ENCODE measurements at regions not wholly inside any gene's neighbourhood (a gene's known extent, or its start where the extent isn't known, plus 50 kb on each side); places are given as distances from the start of the nearest gene placed in this dataset.

DNA sequence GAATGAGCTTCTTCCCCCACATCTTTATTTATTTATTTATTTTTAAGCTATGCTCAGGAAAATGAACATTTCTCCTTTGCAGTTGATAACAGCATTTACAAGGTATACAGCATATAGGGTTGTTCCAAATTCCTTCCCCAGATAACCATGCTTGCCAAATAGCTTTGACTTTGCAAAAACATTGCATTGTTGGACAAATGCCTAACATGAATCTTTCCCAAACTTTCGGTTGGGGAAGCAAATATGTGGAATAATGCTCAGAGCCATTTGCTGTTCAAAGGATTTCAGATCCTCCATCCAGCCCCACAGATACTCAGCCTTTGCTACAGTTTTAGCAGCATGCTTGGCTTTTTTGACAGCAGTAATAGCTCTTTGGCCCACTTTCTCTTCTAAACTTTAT lies 127.2 kb upstream of the AGA start:
- no peak overlapping the region for H3K4me3 ChIP-seq (ENCODE audit: insufficient read length, low read depth)
- no peaks in the 10 kb centered on the region for H3K36me3 ChIP-seq (ENCODE audit: insufficient read depth, insufficient read length, low read length)
- TF ChIP-seq SUZ12 (IDR thresholded peaks at IDR 0.05; ENCODE audit: extremely low read depth, insufficient read depth, insufficient read length) (no peak), ZNF274 (IDR thresholded peaks at IDR 0.05; ENCODE audit: low read depth, low read length) (no peak), YY1 (IDR thresholded peaks at IDR 0.05; ENCODE audit: insufficient read depth, insufficient read length) (no peak)
- H3K9me3 ChIP-seq (ENCODE audit: insufficient read depth, low read length): no peaks in the 10 kb centered on the region
- H3K9ac ChIP-seq (ENCODE audit: insufficient read length, low read depth): no peak overlapping the region
- DNase-seq (ENCODE audit: low read depth, low spot score): no peak
- H3K4me1 ChIP-seq (ENCODE audit: insufficient read depth, insufficient read length): no peaks in the 10 kb centered on the region
- H3K27me3 ChIP-seq (ENCODE audit: insufficient read depth, insufficient read length): no peaks in the 10 kb centered on the region

DNA sequence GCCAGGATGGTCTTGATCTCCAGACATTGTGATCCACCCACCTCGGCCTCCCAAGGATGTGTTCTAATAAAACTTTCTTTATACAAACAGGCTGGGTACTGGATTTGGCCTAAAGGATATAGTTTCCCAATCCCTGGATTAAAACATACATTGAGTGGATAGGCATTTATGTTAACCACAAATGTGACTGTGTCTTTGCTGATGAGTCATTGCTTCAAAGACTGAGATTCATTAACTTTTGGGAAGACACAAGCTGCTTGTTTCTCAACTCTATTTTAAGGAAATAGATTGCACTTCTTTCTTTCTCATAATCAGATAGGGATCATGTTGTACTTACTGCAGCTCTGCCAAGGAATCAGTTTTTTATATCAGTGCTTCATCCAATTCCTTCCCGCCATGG lies 131.3 kb upstream of the AGA start:
- H3K4me1 ChIP-seq (ENCODE audit: insufficient read depth, insufficient read length): no peaks in the 10 kb centered on the region
- H3K27me3 ChIP-seq (ENCODE audit: insufficient read depth, insufficient read length): no peaks in the 10 kb centered on the region
- H3K36me3 ChIP-seq (ENCODE audit: insufficient read depth, insufficient read length, low read length): no peaks in the 10 kb centered on the region
- no peak for DNase-seq (ENCODE audit: low read depth, low spot score)
- no peak for TF ChIP-seq ZNF274 (IDR thresholded peaks at IDR 0.05; ENCODE audit: low read depth, low read length)
- no peak for TF ChIP-seq YY1 (IDR thresholded peaks at IDR 0.05; ENCODE audit: insufficient read depth, insufficient read length)
- TF ChIP-seq SUZ12 (IDR thresholded peaks at IDR 0.05; ENCODE audit: extremely low read depth, insufficient read depth, insufficient read length): no peak
- H3K9me3 ChIP-seq (ENCODE audit: insufficient read depth, low read length): no peaks in the 10 kb centered on the region
- no peak overlapping the region for H3K9ac ChIP-seq (ENCODE audit: insufficient read length, low read depth)
- H3K4me3 ChIP-seq (ENCODE audit: insufficient read length, low read depth): no peak overlapping the region

DNA sequence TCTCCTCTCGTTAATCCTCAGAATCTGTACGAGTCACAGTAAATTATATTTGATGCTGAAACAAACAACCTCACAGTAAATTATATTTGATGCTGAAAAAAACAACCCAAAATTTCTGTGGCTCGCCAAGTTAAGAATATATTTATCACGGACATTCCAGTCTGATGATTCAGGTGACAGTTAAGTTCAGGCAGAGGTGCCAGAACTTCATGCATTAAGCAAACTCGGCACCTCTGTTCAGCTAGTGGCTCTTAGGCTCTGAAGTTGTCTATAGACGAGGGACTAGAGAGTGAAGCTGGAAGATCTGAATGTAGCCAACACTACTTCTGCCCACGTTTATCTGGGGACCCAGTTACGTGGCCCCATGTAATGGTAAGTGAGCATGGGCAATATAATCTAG lies 132.2 kb upstream of the AGA start:
- no peak for DNase-seq (ENCODE audit: low read depth, low spot score)
- H3K4me1 ChIP-seq (ENCODE audit: insufficient read depth, insufficient read length): no peaks in the 10 kb centered on the region
- no peak overlapping the region for H3K4me3 ChIP-seq (ENCODE audit: insufficient read length, low read depth)
- no peaks in the 10 kb centered on the region for H3K27me3 ChIP-seq (ENCODE audit: insufficient read depth, insufficient read length)
- no peaks in the 10 kb centered on the region for H3K36me3 ChIP-seq (ENCODE audit: insufficient read depth, insufficient read length, low read length)
- no peak overlapping the region for H3K9ac ChIP-seq (ENCODE audit: insufficient read length, low read depth)
- no peaks in the 10 kb centered on the region for H3K9me3 ChIP-seq (ENCODE audit: insufficient read depth, low read length)
- TF ChIP-seq SUZ12 (IDR thresholded peaks at IDR 0.05; ENCODE audit: extremely low read depth, insufficient read depth, insufficient read length) (no peak), ZNF274 (IDR thresholded peaks at IDR 0.05; ENCODE audit: low read depth, low read length) (no peak), YY1 (IDR thresholded peaks at IDR 0.05; ENCODE audit: insufficient read depth, insufficient read length) (no peak)

DNA sequence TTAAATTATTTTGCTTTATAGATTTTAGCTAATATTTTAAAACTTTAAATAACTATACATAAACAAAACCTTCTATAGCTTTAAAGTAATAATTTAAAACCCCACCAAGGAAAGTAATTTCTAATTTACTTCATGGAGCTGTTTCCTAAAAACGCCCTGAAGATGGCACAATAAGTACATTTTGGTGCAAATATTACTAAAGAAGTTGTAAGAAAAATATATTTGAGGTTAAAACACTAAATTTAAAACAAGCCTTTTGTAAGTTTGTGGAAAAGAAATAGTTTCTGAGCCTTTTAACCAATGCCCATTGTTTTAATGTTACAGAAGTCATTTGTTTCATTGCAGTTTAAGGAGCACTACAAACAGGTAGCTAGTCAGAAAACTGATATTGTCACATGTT lies 137.4 kb upstream of the AGA start:
- no peak overlapping the region for H3K4me3 ChIP-seq (ENCODE audit: insufficient read length, low read depth)
- DNase-seq (ENCODE audit: low read depth, low spot score): no peak
- H3K4me1 ChIP-seq (ENCODE audit: insufficient read depth, insufficient read length): no peaks in the 10 kb centered on the region
- H3K9ac ChIP-seq (ENCODE audit: insufficient read length, low read depth): no peak overlapping the region
- no peaks in the 10 kb centered on the region for H3K9me3 ChIP-seq (ENCODE audit: insufficient read depth, low read length)
- H3K27me3 ChIP-seq (ENCODE audit: insufficient read depth, insufficient read length): no peaks in the 10 kb centered on the region
- TF ChIP-seq SUZ12 (IDR thresholded peaks at IDR 0.05; ENCODE audit: extremely low read depth, insufficient read depth, insufficient read length): no peak
- TF ChIP-seq YY1 (IDR thresholded peaks at IDR 0.05; ENCODE audit: insufficient read depth, insufficient read length): no peak
- TF ChIP-seq ZNF274 (IDR thresholded peaks at IDR 0.05; ENCODE audit: low read depth, low read length): no peak
- H3K36me3 ChIP-seq (ENCODE audit: insufficient read depth, insufficient read length, low read length): no peaks in the 10 kb centered on the region

DNA sequence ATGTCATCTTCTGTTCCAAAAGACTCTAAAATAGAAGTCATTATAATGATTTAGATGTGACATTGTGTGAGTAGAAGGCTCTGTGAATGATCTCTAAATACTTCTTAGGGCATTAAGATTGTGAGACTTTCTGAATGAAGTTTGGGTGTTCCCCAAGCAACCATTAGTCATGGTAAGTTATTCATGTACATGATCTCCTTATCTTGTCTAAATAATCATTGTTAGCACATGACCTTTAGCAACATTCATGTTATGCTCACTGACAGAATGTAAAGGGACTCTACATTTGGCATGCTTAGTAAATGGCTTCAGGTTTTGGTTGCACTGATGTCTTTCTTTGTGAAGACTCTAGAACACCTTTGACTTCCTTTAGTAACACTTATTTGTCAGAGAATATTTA lies 140.8 kb upstream of the AGA start:
- Histone ChIP-seq H3K4me3 (ENCODE audit: insufficient read length, low read depth) (no peak overlapping the region), H3K27me3 (ENCODE audit: insufficient read depth, insufficient read length) (no peaks in the 10 kb centered on the region), H3K4me1 (ENCODE audit: insufficient read depth, insufficient read length) (no peaks in the 10 kb centered on the region), H3K36me3 (ENCODE audit: insufficient read depth, insufficient read length, low read length) (no peaks in the 10 kb centered on the region), H3K9ac (ENCODE audit: insufficient read length, low read depth) (no peak overlapping the region), H3K9me3 (ENCODE audit: insufficient read depth, low read length) (no peaks in the 10 kb centered on the region)
- no peak for DNase-seq (ENCODE audit: low read depth, low spot score)
- no peak for TF ChIP-seq SUZ12 (IDR thresholded peaks at IDR 0.05; ENCODE audit: extremely low read depth, insufficient read depth, insufficient read length)
- TF ChIP-seq ZNF274 (IDR thresholded peaks at IDR 0.05; ENCODE audit: low read depth, low read length): no peak
- TF ChIP-seq YY1 (IDR thresholded peaks at IDR 0.05; ENCODE audit: insufficient read depth, insufficient read length): no peak

DNA sequence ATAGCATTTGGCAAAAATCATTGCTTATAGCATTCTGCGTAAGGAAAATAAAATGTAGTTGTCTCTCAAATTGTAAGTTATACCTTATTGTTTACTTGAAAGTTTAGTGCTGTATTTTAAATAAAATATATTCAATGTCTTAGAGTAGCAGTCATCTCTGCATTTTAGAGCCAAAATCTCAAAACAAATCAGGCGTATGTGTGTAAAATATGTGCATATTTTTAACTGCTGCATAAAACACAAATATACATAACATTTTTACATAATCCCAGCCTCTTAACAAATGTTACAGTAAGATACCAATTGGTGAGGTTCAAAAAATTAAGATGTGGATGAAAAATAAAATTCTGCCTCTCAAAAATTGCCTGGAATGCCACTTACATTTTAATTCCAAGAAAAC lies 145.8 kb upstream of the AGA start:
- H3K4me1 ChIP-seq (ENCODE audit: insufficient read depth, insufficient read length): no peaks in the 10 kb centered on the region
- no peaks in the 10 kb centered on the region for H3K36me3 ChIP-seq (ENCODE audit: insufficient read depth, insufficient read length, low read length)
- TF ChIP-seq SUZ12 (IDR thresholded peaks at IDR 0.05; ENCODE audit: extremely low read depth, insufficient read depth, insufficient read length) (no peak), ZNF274 (IDR thresholded peaks at IDR 0.05; ENCODE audit: low read depth, low read length) (no peak), YY1 (IDR thresholded peaks at IDR 0.05; ENCODE audit: insufficient read depth, insufficient read length) (no peak)
- no peak for DNase-seq (ENCODE audit: low read depth, low spot score)
- H3K27me3 ChIP-seq (ENCODE audit: insufficient read depth, insufficient read length): no peaks in the 10 kb centered on the region
- H3K9ac ChIP-seq (ENCODE audit: insufficient read length, low read depth): no peak overlapping the region
- no peaks in the 10 kb centered on the region for H3K9me3 ChIP-seq (ENCODE audit: insufficient read depth, low read length)
- no peak overlapping the region for H3K4me3 ChIP-seq (ENCODE audit: insufficient read length, low read depth)

DNA sequence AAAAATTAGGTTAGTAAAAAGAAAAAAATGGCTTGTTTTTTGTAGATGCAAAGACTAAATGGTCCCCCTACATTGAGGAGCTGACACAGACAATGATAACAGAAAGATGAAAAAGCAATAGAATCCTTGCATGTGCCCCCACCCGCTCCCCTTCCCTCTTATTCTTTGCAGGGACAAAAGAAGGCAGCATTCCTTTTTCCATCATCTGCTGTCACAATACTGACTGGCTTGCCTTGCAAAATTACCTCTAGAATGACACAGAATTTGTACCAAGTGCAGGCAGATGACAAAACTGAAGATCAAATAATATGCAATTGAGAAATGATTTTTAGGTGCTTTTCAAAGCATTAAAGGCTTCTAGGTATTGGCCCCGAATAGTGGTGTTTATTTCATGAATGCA lies 153.1 kb upstream of the AGA start:
- TF ChIP-seq YY1 (IDR thresholded peaks at IDR 0.05; ENCODE audit: insufficient read depth, insufficient read length): no peak
- no peak for TF ChIP-seq ZNF274 (IDR thresholded peaks at IDR 0.05; ENCODE audit: low read depth, low read length)
- TF ChIP-seq SUZ12 (IDR thresholded peaks at IDR 0.05; ENCODE audit: extremely low read depth, insufficient read depth, insufficient read length): no peak
- no peaks in the 10 kb centered on the region for H3K27me3 ChIP-seq (ENCODE audit: insufficient read depth, insufficient read length)
- H3K4me1 ChIP-seq (ENCODE audit: insufficient read depth, insufficient read length): no peaks in the 10 kb centered on the region
- no peak overlapping the region for H3K4me3 ChIP-seq (ENCODE audit: insufficient read length, low read depth)
- no peak for DNase-seq (ENCODE audit: low read depth, low spot score)
- H3K9ac ChIP-seq (ENCODE audit: insufficient read length, low read depth): no peak overlapping the region
- no peaks in the 10 kb centered on the region for H3K9me3 ChIP-seq (ENCODE audit: insufficient read depth, low read length)
- H3K36me3 ChIP-seq (ENCODE audit: insufficient read depth, insufficient read length, low read length): no peaks in the 10 kb centered on the region

DNA sequence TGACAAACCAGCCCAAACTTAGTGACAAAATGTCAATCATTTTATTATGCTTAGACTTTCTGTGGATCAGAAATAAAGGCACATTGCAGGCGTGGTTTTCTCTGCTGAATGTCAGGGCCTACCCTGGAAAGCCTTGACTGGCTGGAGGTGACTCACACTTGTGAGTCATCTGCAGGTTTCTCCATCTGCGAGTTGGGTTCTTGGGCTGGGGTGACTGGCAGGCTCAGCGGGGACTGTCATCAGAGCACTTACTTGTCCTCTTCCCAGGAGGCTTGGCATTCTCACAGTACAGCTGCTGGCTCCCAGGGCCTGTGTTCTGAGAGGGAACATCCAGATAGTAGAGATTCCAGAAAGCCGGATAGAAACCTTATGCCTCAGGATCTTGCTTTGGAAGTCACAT lies 153.8 kb upstream of the AGA start:
- H3K36me3 ChIP-seq (ENCODE audit: insufficient read depth, insufficient read length, low read length): no peaks in the 10 kb centered on the region
- DNase-seq (ENCODE audit: low read depth, low spot score): peak; percentile 13

More for the DNA sequence above, 153.8 kb upstream of the AGA start:
- Histone ChIP-seq H3K9ac (ENCODE audit: insufficient read length, low read depth) (no peak overlapping the region), H3K4me3 (ENCODE audit: insufficient read length, low read depth) (no peak overlapping the region), H3K9me3 (ENCODE audit: insufficient read depth, low read length) (no peaks in the 10 kb centered on the region), H3K27me3 (ENCODE audit: insufficient read depth, insufficient read length) (no peaks in the 10 kb centered on the region), H3K4me1 (ENCODE audit: insufficient read depth, insufficient read length) (no peaks in the 10 kb centered on the region)
- TF ChIP-seq YY1 (IDR thresholded peaks at IDR 0.05; ENCODE audit: insufficient read depth, insufficient read length) (no peak), ZNF274 (IDR thresholded peaks at IDR 0.05; ENCODE audit: low read depth, low read length) (no peak), SUZ12 (IDR thresholded peaks at IDR 0.05; ENCODE audit: extremely low read depth, insufficient read depth, insufficient read length) (no peak)

Measured in NT2/D1 (cell line).